ENCODE measurements at regions not wholly inside any gene's neighbourhood (a gene's known extent, or its start where the extent isn't known, plus 50 kb on each side); places are given as distances from the start of the nearest gene placed in this dataset.
"Not testable (repeated sequence)": the region's sequence is repeated elsewhere in the genome, so short reads cannot be mapped to it uniquely, and the experiment has no call there.

DNA sequence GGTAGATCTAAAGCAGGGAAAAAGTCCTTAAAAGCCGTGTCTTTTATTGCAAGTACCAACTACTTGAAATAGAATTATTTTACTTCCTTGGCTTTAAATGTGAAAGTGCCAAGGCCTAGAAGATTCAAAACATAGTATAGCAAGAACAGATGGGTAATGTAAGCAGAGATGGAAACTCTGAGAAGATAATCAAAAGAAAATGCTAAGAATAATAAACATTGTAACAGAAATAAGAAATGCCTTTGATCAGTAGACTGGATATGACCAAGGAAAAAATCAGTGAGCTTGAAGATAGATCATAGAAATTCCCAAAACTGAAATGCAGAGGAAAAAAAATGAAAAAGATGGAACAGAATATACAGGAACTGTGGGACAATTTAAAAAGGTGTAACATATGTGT is 113.1 kb downstream of the BLID start:
- Histone ChIP-seq H3K27ac (ENCODE audit: low read depth) (no peak overlapping the region), H3K4me3 (ENCODE audit: low read depth, low read length) (no peak overlapping the region), H3K36me3 (ENCODE audit: insufficient read depth) (no peaks in the 10 kb centered on the region), H3K4me1 (ENCODE audit: insufficient read depth) (no peaks in the 10 kb centered on the region)
- WGBS: 42% methylated on average over 1 of the region's 1 CpG
- DNase-seq (ENCODE audit: extremely low spot score): no peak

DNA sequence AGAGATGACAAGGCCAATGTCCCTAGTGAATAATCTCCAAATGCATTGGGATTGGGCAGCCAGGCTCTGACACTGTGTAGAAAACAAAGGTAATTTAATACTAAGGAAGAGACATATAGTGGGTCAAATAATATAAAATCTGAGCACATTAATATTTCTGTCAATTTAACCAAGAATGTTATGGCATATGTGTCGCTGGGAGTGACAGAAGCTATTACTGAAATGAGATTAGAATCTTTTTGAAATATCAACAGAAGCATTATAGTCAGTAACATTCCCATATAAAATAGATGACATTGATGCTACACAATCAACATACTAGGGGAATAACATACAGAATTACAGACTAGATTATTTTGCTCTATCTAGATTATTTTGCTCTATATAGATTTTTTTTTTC is 114.0 kb downstream of the BLID start:
- Histone ChIP-seq H3K27ac (ENCODE audit: low read depth) (no peak overlapping the region), H3K4me3 (ENCODE audit: low read depth, low read length) (no peak overlapping the region), H3K4me1 (ENCODE audit: insufficient read depth) (no peaks in the 10 kb centered on the region), H3K36me3 (ENCODE audit: insufficient read depth) (no peaks in the 10 kb centered on the region)
- WGBS: 96% methylated on average over 1 of the region's 1 CpG
- no peak for DNase-seq (ENCODE audit: extremely low spot score)

DNA sequence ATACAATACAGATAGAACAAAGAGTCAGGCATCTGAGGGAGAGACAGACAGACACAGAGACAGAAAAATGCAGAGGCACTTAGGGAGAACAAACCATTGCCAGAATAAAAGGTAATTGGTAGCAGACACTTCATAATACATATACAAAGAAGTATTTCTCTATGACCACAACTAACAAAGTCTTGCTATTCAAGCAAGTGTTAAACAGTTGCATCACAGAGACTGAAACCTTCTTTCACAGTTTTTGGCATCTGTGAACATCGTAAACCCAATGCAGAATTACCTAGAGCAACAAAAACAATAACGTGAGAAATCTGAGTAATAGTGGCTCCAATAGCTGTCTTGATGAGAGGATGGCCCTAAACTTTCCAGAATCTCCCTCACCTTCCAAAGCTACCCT is 116.4 kb downstream of the BLID start:
- H3K4me3 ChIP-seq (ENCODE audit: low read depth, low read length): no peak overlapping the region
- no peaks in the 10 kb centered on the region for H3K4me1 ChIP-seq (ENCODE audit: insufficient read depth)
- no peak overlapping the region for H3K27ac ChIP-seq (ENCODE audit: low read depth)
- 65% methylated on average over 2 of the region's 2 CpGs for WGBS
- no peak for DNase-seq (ENCODE audit: extremely low spot score)
- no peaks in the 10 kb centered on the region for H3K36me3 ChIP-seq (ENCODE audit: insufficient read depth)

DNA sequence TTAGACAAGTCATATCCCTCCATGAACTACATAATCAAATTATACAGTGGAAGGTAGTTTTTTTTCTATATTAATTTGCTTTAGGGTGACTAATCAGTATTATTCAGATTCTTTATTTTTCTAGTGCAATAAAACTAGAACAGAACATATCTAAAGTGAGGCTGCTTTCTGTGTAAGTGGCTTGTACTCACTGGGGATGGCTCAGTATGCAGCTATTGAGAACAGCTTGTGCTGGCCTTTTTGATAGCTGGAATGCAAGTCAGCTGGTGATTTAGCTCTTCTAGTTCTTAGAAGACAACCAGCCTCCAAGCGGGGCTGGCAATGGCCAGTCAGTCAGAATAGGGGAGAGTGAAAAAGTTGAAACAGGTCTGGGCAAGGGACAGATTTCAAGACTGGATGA is 119.4 kb downstream of the BLID start:
- Histone ChIP-seq H3K27ac (ENCODE audit: low read depth) (no peak overlapping the region), H3K36me3 (ENCODE audit: insufficient read depth) (no peaks in the 10 kb centered on the region), H3K4me3 (ENCODE audit: low read depth, low read length) (no peak overlapping the region), H3K4me1 (ENCODE audit: insufficient read depth) (no peaks in the 10 kb centered on the region)
- DNase-seq (ENCODE audit: extremely low spot score): no peak
- 79% methylated on average over 1 of the region's 1 CpG for WGBS

DNA sequence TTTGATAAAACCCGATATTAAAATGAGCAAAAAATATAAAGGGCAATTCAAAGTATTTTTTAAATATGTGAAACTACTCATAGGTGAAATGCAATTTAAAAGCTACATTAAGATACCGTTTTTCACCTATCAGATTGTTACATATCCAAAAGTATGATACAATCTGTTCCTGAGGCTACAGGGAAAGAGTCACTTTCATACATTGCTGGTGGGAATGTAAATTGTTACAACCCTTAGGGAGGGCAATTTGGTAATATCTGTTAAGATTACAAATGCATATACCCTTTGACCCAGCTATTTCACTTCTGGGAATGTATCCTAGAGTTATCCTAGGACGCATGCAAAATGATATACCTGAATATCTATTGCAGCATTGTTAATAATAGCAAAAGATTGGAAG is 132.1 kb downstream of the BLID start:
- no peaks in the 10 kb centered on the region for H3K4me1 ChIP-seq (ENCODE audit: insufficient read depth)
- H3K27ac ChIP-seq (ENCODE audit: low read depth): no peak overlapping the region
- DNase-seq (ENCODE audit: extremely low spot score): no peak
- no peak overlapping the region for H3K4me3 ChIP-seq (ENCODE audit: low read depth, low read length)
- no peaks in the 10 kb centered on the region for H3K36me3 ChIP-seq (ENCODE audit: insufficient read depth)
- WGBS: 91% methylated on average over 3 of the region's 3 CpGs

DNA sequence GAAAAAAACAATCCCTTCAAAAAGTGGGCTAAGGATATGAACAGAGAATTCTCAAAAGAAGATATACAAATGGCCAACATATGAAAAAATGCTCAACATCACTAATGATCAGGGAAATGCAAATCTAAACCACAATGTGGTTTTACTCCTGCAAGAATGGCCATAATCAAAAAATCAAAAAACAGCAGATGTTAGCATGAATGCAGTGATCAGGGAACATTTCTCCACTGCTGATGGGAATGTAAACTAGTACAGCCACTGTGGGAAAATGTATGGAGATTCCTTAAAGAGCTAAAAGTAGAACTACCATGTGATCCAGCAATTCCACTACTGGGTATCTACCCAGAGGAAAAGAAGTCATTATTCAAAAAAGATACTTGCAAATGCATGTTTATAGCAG is 138.1 kb downstream of the BLID start:
- H3K4me1 ChIP-seq (ENCODE audit: insufficient read depth); H3K27ac ChIP-seq (ENCODE audit: low read depth); H3K36me3 ChIP-seq (ENCODE audit: insufficient read depth); H3K4me3 ChIP-seq (ENCODE audit: low read depth, low read length); DNase-seq (ENCODE audit: extremely low spot score): not testable (repeated sequence)

DNA sequence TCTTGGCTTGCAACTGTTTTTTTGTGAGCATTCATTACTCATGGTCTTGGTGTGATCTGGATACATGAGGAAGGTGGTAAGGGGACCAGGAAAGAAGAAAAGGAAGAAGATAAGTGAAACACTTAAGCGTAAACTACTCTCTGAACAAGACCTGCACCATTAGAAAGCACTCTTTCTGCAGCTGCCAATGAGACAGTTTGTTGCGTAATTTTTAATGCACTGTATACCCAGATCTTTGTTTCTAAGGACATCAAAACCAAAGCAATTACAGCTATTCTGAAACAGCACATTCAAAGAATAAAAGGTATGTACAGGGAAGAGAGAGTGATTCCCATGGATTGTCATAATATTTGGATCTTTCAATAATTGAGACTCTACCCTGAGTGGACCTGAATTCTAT is 147.4 kb downstream of the BLID start:
- 96% methylated on average over 2 of the region's 2 CpGs for WGBS
- Histone ChIP-seq H3K27ac (ENCODE audit: low read depth) (no peak overlapping the region), H3K4me3 (ENCODE audit: low read depth, low read length) (no peak overlapping the region), H3K4me1 (ENCODE audit: insufficient read depth) (no peaks in the 10 kb centered on the region), H3K36me3 (ENCODE audit: insufficient read depth) (no peaks in the 10 kb centered on the region)
- DNase-seq (ENCODE audit: extremely low spot score): no peak

DNA sequence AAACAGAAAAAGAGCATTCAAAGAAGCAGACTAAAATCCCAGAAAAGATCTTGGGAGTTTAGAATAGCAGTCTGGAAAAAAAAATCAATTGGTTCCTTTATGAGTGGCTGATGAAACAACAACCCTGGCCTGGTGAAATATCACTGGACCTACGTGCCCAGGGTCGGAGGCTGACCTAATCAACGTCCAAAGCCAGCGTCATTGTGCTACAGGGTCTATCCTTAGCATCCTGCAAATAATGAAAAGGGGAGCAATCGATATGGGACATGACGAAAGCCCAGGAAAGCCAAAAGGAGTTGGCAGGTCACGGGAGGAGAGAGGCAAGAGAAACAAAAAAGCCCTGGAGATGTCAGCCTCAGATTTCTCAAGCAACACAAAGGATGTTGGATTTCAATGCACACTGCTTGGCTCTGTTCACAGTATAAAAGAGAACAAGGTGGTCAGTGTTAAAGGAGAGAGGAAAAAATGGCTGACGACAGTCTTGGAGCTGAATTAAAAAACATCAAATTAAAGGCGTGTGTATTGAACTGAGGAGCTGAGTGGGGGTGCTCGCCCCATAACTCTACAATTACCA is 148.8 kb downstream of the BLID start:
- no peak for DNase-seq (ENCODE audit: extremely low spot score)
- H3K27ac ChIP-seq (ENCODE audit: low read depth): no peak overlapping the region
- no peaks in the 10 kb centered on the region for H3K4me1 ChIP-seq (ENCODE audit: insufficient read depth)
- H3K4me3 ChIP-seq (ENCODE audit: low read depth, low read length): no peak overlapping the region
- H3K36me3 ChIP-seq (ENCODE audit: insufficient read depth): no peaks in the 10 kb centered on the region
- 88% methylated on average over 10 of the region's 10 CpGs for WGBS

DNA sequence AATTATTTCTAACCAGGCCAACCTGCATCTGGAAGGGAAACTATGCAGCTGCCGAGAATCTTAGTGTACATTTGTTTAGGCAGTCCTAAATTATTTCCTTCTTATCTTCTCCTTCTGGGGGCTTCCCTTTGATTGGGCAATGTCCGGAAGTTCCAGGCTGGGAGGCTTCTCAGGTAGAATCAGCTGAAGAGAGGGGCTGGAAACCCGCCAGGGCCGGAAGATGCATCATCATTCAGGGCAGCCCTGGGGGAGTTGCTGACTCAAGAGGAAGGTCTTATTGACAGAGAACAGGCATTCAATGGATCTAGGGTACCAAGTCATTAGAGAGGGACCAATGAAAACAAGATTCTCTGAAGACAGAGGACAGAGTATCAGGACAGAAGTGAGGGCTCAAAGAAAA is 150.7 kb downstream of the BLID start:
- 63% methylated on average over 4 of the region's 4 CpGs for WGBS
- Histone ChIP-seq H3K27ac (ENCODE audit: low read depth) (no peak overlapping the region), H3K36me3 (ENCODE audit: insufficient read depth) (no peaks in the 10 kb centered on the region), H3K4me1 (ENCODE audit: insufficient read depth) (no peaks in the 10 kb centered on the region), H3K4me3 (ENCODE audit: low read depth, low read length) (no peak overlapping the region)
- DNase-seq (ENCODE audit: extremely low spot score): no peak

DNA sequence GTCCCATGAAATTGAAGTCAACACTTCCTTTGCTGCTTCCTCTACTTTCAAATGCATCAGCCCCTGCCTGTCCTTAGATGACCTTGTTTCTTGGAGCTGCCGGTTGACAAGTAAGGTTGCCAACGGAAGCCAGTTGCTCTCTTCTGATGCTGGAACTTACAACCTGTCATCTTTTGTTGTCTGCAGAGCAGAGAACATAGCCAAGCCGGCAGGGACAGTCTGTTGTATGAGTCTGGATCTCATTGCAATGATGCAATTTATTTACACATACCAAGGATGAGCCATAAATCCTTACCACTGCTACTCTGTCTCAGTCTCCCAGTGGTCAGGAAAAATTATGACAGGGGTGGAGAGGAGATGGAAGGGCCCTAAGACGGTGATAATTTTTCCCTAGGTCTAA is 151.4 kb downstream of the BLID start:
- H3K4me3 ChIP-seq (ENCODE audit: low read depth, low read length): no peak overlapping the region
- no peak for DNase-seq (ENCODE audit: extremely low spot score)
- no peaks in the 10 kb centered on the region for H3K36me3 ChIP-seq (ENCODE audit: insufficient read depth)
- H3K27ac ChIP-seq (ENCODE audit: low read depth): no peak overlapping the region
- no peaks in the 10 kb centered on the region for H3K4me1 ChIP-seq (ENCODE audit: insufficient read depth)
- 22% methylated on average over 4 of the region's 4 CpGs for WGBS

DNA sequence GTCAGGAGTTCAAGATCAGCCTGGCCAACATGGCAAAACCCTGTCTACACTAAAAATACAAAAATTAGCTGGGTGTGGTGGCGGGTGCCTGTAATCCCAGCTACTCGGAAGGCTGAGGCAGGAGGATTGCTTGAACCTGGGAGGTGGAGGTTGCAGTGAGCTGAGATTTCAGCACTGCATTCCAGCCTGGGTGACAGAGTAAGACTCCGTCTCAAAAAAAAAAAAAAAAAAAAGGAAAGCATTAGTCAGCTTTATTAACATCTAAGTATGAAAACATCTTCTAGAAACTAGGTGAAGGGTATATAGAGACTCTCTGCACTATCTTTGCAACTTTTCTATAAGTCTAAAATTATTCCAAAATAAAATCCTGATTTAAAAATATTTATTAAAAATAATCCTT is 152.2 kb downstream of the BLID start:
- not testable (repeated sequence) for H3K4me3 ChIP-seq (ENCODE audit: low read depth, low read length); H3K4me1 ChIP-seq (ENCODE audit: insufficient read depth); H3K27ac ChIP-seq (ENCODE audit: low read depth); H3K36me3 ChIP-seq (ENCODE audit: insufficient read depth); DNase-seq (ENCODE audit: extremely low spot score)
- WGBS: 85% methylated on average over 3 of the region's 3 CpGs

DNA sequence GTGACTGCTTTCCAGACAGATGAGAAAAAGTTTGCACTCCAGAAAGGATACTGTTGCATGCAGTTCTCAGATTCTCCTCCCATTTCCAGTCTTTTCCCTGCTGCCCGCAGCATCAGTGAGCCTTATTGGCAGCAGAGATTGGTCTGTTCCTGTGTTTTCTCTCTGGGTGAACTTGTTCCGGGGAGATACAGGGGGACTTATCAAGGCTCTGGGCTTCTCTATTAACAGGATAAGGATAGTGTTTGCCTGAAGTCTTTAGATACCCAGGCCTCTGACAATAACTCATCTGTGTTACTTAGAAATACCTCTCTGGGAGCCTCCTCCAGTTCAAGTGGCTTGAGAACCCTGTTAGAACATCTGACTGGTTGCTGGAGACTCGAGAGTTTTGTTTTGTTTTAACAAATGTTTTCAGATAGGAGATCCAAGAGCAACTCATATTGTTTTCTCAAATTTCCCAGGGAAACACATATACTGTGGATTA is 154.7 kb downstream of the BLID start:
- no peak overlapping the region for H3K4me3 ChIP-seq (ENCODE audit: low read depth, low read length)
- no peaks in the 10 kb centered on the region for H3K36me3 ChIP-seq (ENCODE audit: insufficient read depth)
- DNase-seq (ENCODE audit: extremely low spot score): no peak
- no peak overlapping the region for H3K27ac ChIP-seq (ENCODE audit: low read depth)
- H3K4me1 ChIP-seq (ENCODE audit: insufficient read depth): no peaks in the 10 kb centered on the region
- WGBS: 33% methylated on average over 3 of the region's 3 CpGs

DNA sequence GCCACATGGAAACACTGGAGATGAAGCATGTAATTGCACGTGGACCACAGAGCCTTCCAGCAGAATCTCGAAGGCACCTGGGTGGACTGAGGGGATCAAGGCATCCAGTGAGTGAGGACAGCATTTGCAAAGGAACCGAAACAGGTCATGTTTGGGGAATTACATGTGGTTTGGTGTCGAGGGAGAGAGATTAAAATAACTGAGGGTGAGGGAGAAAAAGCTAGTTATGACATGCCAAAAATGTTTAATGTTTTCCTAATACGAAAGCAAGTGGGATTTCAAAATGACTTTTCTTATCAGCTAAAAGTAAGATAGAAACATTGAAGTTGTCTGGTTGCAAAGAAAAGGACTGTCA is 157.1 kb downstream of the BLID start:
- DNase-seq (ENCODE audit: extremely low spot score): no peak
- Histone ChIP-seq H3K27ac (ENCODE audit: low read depth) (no peak overlapping the region), H3K36me3 (ENCODE audit: insufficient read depth) (no peaks in the 10 kb centered on the region), H3K4me1 (ENCODE audit: insufficient read depth) (no peaks in the 10 kb centered on the region), H3K4me3 (ENCODE audit: low read depth, low read length) (no peak overlapping the region)
- 25% methylated on average over 5 of the region's 5 CpGs for WGBS

DNA sequence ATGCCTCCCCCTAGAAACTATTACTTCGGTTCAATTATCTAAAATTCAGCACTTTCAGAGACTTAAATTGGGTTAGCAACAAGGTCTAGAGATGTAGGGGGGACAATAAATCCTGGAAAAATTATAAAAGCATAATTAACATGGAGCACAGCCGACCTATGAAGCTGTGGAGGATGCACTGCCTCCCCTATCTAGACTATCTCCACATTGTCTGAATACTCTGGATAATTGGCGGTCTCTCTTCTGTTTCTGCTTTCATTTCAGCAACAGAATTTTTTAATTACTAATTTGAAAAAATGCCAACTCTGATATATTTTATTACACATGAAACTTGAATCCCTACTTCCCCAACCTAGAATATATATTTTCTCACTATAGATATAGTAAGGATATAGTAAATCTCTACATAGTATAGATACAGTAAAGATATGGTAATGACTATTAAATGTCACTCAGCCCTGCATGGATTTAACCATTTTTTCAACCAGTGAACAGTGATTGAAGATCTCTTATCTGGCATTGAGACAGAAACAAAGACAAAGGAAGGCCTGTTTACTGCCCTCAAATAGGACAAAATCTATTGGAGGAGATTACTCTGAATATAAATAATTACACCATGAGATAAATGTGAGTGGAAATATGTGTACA is 157.6 kb downstream of the BLID start:
- Histone ChIP-seq H3K4me1 (ENCODE audit: insufficient read depth) (no peaks in the 10 kb centered on the region), H3K4me3 (ENCODE audit: low read depth, low read length) (no peak overlapping the region), H3K27ac (ENCODE audit: low read depth) (no peak overlapping the region), H3K36me3 (ENCODE audit: insufficient read depth) (no peaks in the 10 kb centered on the region)
- no peak for DNase-seq (ENCODE audit: extremely low spot score)
- 90% methylated on average over 3 of the region's 3 CpGs for WGBS

DNA sequence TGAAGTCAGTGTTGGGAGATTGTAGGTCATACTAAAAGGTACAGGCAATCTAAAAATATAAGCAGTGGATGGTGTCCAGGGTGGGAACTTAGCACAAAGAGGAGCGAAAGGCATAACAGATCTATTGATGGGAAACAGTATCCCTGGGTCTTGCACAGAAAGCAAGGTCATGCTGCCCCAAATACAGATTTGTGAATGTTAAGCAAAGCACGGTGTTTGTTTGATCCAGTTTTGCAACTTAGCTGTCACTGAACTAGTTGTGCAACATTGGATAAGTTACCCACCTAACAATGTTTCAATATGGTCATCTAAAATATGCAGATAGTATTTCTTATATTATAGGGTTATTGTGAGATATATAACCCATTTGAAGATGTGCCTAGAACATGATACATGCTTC is 162.9 kb downstream of the BLID start:
- H3K36me3 ChIP-seq (ENCODE audit: insufficient read depth): no peaks in the 10 kb centered on the region
- H3K4me1 ChIP-seq (ENCODE audit: insufficient read depth): no peaks in the 10 kb centered on the region
- WGBS: 89% methylated on average over 2 of the region's 2 CpGs

More for the DNA sequence above, 162.9 kb downstream of the BLID start:
- DNase-seq (ENCODE audit: extremely low spot score): no peak
- Histone ChIP-seq H3K4me3 (ENCODE audit: low read depth, low read length) (no peak overlapping the region), H3K27ac (ENCODE audit: low read depth) (no peak overlapping the region)
